Mammary epithelial cell (primary cell): ENCODE measurements at regions not wholly inside any gene's neighbourhood (a gene's known extent, or its start where the extent isn't known, plus 50 kb on each side); places are given as distances from the start of the nearest gene placed in this dataset.

Source experiments
- EZH2 ChIP-seq: IDR thresholded peaks from 2 replicates; pipeline ENCODE4 v1.6.1; 2012; ENCODE audit warnings: low read length, inconsistent platforms, borderline replicate concordance
- TF ChIP-seq, protein P1 (sequence below), 2 donors: IDR thresholded peaks in 1 of 2; conservative IDR thresholded peaks in 1 of 2; 2 replicates each; pipeline ENCODE4 v1.5.1; 2011 to 2012; ENCODE audit warnings: inconsistent platforms in 2 of 2, low read length in 2 of 2, mild to moderate bottlenecking in 2 of 2, control low read depth in 1 of 2, low read depth in 1 of 2; ENCODE audit not compliant: insufficient read depth in 1 of 2; ENCODE audit errors: extremely low read depth in 1 of 2

DNA sequence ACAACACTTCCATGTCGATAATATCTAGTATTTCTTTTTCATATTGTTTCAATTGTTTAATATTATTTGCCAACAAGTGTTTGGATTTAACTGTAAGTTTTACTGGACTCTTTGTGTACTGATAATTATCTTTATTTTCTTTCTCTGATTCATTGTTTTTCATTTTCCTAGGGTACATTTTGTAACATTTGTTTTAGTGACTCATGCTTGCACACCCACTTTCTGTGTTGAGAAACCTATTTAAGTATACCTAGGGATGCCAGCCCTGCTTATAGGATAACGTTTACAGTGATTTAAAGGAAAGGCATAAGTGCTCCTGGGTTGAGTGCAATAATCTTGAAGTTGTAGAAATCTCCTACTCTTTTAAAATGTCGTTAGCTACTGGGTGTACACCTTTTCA is 1386.0 kb upstream of the ADGRL4 start:
- TF ChIP-seq, protein P1, sequence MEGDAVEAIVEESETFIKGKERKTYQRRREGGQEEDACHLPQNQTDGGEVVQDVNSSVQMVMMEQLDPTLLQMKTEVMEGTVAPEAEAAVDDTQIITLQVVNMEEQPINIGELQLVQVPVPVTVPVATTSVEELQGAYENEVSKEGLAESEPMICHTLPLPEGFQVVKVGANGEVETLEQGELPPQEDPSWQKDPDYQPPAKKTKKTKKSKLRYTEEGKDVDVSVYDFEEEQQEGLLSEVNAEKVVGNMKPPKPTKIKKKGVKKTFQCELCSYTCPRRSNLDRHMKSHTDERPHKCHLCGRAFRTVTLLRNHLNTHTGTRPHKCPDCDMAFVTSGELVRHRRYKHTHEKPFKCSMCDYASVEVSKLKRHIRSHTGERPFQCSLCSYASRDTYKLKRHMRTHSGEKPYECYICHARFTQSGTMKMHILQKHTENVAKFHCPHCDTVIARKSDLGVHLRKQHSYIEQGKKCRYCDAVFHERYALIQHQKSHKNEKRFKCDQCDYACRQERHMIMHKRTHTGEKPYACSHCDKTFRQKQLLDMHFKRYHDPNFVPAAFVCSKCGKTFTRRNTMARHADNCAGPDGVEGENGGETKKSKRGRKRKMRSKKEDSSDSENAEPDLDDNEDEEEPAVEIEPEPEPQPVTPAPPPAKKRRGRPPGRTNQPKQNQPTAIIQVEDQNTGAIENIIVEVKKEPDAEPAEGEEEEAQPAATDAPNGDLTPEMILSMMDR (conservative IDR thresholded peaks at IDR 0.05 in 1 of 2, IDR thresholded peaks at IDR 0.05 in 1 of 2; ENCODE audit: extremely low read depth in 1 of 2, insufficient read depth in 1 of 2, low read depth in 1 of 2, low read length in 2 of 2): no peak
- no peak for TF ChIP-seq EZH2
